Left lobe of liver (tissue), 2 donors: ENCODE measurements at regions not wholly inside any gene's neighbourhood (a gene's known extent, or its start where the extent isn't known, plus 50 kb on each side); places are given as distances from the start of the nearest gene placed in this dataset.
A peak's percentile ranks its signal among the peaks of the same experiment; 100 is the strongest.

Source experiments
- ATAC-seq: fragments of 200-7000 bp; cut with Tn5 transposase; one replicate; pipeline ENCODE4 v1.9.1; 2020; ENCODE audit warnings: mild to moderate bottlenecking, moderate library complexity
- DNase-seq: peaks from one replicate; pipeline ENCODE4 v3.0.0-alpha.2; 2020; ENCODE audit warnings: low spot score
- donor health status: DM: no; HTN: no; CAD: no; lungs with moderate emphysema.
- donor health status: DM: no; HTN: yes; CAD: no.

DNA sequence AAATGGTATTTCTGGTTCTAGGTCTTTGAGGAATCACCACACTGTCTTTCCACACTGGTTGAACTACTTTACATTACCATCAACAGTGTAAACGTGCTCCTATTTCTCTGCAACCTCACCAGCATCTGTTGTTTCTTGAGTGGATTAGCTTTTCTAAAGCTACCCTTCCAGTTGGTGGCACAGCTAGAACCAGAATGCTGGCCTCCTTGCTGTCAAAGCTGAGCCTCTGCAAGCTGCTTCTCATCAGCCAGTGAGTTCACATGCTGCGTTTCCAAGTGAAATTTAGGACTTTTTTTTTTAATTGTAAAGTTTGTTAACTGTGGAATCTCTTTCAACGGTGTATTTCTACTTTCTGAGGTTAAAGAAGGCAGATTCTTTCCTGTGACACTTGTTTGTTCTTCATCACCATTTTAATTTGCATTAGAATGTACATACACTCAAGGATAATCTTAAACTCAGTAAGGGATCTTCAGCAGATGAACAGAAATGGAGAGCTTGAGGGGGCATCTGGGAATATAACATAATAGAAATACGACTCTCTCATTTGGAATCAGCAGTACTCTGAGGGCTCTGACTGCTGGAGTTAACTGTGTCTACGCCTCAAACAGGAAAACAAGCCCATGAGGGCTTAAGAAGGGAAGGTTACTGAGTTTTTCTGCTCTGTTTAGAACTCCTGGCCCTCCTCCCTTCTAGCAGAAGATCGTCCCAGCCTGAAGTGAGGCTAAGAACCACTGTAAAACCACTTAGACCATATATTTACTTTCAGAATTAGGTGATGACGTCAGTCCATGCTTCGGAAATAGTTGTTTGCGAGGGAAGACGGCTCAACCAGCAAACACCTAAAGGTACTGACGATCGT lies 148.4 kb upstream of the FAM20A start:
- ATAC-seq = no peak
- no peak for DNase-seq

DNA sequence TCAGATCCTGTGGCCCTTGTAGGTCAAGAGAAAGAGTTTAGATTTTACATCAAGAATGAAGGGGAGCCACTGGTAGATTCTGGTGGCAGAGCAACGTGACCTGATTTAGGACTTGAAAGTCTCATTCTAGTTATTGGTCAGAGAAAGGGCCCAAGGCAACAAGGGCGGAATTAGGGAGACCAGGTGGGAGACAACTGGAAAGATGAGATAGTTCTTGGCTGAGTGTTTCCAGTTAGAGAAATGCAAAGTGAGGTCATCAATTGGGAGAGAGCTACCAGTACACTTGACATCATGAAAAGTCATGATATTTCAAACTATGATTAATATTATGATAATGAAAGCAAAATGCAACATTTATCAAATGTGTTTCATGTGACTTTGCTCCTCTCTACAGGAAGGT lies 147.2 kb upstream of the FAM20A start:
- ATAC-seq (no peak), DNase-seq (no peak)

DNA sequence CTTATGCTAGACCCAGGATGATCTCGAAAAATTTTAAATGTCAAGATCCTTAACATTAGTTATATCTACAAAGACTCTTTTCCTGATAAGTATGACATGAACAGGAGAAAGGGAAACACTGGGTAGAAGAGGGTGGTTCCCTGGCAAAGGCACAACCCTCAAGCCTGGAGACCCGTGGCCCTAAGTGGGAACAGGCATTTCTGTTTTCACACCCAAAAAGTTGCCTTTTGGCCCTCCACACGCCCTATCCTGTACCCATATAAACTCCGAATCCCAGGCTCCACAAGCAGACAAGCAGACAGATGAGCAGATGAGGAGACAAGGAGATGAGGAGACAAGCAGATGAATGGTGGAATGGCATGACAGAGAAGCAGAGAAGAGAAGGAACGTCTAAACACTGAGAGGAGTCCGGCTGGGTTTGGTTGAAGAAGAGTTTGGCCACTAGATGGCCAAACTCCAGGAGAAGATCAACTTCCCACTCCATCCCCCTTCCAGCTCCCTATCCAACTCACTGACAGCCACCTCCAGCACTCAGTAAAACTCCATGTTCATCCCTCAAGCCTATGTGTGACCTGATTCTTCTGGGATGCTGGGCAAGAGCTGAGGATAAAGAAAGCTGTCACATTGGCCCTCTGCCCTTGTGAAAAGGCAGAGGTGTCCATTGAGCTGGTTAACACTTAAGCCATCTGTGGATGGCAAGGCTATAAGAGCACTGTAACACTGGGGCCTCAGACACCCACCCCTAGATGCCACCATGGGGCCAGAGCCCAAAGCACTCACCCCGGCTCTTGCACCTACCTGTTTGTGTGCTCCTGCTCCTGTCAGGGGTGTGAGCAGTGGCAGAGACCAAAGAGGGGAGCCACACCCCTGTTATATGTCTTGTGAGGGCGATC lies 139.6 kb upstream of the FAM20A start:
- DNase-seq = no peak
- peak; percentile 65 for ATAC-seq

DNA sequence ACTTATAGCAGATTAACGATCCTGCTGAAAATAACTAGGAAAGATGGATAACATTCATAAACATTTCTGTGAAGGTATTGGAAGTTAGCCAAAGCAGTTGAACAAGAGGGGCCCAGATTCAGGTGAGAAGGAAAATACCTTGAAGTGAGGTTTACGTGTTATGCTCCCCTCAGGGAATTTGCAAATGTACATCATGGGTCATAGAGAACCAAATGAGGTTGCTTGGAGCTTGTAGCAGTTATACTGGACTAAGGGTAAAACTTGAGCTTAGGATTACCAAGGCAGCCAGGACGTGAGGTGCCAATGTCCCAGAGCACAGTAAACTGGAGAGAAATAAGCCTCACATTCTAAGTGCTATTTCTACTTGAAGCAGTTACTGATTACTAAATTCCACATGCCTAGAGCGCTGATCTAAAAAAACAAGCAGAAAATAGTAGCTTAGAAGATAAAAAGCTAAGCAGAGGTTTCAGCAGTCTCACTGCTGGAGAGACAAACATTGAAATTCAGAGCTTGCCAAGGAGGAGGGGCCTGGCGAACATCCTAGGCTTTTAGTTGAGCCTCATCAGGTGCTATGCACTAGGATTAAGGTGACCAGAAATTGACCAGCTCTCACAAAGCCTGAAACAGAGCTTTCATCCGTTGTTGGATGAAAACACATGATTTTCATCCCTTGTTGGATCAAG lies 136.7 kb upstream of the FAM20A start:
- ATAC-seq (peak; percentile 86), DNase-seq (peak; percentile 55)

DNA sequence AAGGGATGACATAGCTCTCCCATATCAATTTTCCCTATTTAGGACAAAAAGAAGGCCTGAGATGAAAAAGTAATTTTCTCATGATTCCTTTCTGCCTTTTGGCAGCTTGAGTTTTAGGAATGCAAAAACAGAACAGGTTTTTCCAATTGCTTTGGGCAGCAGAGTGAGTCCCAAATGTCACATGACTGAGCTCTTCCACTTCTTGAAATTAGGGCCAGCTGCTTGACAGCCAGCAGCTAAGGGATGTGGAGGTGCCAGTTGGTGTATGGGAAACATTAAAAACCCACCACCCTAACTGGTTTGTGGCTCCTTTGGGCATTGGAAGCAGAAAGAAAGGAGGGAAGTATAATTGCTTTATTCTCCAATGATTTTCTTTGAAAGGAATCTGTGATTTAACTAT lies 133.8 kb upstream of the FAM20A start:
- DNase-seq = no peak
- no peak for ATAC-seq

DNA sequence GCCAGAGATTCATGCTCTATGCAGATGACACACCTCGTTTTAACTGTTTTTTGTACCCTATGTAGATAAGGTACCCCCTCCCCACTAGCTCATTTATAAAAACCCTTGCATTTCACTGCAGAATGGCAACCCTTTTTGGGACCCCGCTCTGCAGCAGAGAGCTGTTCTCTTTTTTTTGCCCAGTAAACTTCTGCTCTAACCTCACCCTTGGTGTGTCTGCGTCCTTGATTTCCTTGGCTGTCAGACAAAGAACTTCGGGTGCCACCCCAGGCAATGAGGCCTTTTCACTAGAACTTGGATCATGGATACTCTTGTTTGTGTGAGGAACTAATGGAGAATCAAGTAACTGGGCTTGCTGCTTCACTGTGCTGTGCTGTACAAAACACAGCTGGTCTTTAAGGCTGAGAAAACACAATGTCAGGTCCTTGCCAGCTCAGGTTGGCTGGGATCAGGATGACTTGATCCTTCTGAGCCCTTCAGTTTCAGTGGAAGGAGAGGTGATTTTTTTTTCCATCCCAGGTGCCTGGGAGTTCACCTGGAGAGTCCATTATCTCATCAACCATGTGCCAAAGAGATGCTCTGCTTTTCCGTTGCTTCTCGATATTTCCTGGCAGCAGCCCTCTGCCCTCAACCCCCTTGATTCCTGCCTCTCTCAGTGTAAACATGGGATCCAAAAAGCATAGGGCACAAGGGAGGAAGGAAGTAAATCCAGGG lies 133.2 kb upstream of the FAM20A start:
- DNase-seq (no peak), ATAC-seq (no peak)

DNA sequence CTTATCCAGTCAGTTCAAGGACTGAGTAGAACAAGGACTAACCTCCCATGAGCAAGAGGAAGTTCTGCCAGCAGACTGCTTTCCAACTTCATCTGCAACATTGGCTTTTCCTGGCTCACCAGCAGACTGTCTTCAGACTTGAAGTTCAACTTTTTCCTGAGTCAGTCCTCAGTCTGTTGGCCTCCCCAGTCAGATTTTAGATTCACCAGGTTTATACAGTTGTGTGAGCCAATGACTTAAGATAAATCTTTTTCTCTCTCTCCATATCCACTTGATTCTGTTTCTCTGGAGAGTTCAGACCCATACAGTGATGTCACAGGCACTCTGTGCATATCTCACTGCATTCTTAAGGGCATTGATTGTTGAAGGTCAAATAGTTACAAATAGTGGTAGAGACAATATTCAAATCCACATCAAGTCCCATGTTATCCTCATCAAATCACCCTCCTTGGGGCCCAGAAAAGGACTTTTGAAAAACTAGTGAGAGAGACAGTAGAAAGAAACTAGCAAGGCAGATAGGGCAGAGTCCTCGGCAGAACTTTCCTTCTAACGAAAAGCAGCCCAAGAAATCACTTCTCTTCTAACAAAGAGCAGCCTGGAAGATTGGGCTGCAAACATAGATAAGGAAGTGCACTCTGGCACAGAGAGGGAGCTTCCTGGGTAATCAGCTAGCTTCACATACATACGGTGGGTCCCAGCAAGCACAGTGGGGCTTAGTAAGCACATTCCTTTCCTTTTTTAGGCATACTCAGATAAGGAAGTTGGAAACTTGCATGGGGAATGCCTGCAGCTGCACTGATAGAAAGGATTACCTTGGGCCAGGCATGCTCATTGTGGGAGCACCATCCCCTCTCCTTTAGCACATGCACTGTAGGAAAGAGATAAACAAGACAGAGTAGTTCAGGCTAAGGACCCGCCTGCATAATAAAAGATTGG lies 132.3 kb upstream of the FAM20A start:
- DNase-seq (no peak), ATAC-seq (peak; percentile 68)

DNA sequence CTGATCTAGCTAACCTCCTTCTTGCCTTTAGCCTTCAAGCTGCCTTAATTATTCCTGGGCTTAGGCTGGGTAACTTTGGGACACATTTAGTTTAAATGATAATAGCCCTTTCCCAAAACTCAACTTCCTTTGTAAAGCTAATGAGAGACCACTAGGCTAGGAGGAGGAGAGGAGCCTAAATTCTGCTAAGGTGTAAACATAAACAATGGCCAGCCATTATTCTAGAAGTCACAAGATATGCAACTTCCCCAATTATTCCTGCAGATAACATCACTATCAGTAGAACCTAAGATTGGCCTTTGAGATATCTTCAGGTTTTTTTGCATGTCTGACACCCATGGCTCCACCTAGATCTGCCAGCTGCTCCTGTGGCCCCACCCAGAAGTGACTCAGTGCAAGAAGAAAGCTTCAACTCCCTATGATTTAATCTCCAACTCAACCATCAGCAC lies 131.2 kb upstream of the FAM20A start:
- ATAC-seq (no peak), DNase-seq (no peak)

DNA sequence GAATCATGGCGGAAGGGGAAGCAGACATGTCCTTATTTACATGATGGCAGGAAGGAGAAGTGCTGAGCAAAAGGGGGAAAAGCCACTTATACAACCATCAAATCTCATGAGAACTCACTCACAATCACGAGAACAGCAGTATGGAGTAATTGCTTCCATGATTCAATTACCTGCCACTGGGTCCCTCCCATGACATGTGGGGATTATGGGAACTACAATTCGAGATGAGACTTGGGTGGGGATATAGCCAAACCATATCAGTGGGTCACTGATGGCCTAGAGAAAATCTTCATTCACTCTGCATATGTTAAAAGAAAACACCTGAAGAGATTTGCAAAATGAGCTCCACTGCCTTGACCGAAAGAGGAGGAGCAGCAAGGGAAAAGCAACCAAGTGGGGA lies 130.3 kb upstream of the FAM20A start:
- no peak for ATAC-seq
- DNase-seq = no peak

DNA sequence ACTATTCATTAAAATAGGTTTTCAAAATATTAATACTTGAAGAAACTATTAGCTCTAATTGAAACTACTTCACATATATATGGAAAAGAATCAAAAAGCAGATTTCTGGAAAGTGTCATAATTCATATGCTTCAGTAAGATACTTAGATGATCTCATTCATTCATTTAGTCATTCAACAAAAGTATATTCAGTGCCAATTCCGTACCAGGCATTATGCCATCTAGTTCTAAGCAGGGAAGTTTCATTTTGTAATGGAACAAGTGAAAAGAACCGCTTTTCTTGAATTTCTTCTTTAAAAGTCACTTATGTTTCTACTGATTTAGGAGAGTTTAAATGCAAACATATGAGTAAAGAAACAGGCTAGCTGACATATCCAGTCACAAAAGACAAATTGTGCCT lies 118.3 kb upstream of the FAM20A start:
- ATAC-seq = no peak
- DNase-seq = no peak

DNA sequence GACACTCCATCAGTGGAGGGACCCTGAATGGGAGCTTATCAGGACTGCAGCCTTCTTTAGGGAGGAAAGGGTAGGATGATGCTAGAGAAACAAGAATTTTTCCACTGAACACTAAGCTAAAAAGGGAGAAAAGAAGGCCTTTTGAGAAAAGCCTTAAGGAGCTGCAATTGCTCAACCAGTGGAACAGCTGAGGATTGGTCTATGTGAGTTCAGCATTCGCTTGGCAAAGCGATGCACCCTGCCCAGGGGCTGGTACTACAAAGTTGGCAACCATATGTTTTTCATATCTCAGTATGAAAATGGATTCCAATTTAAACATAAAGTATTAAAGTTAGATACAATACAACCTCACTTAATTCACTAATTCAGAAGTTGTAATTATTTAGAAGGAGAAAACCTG lies 117.8 kb upstream of the FAM20A start:
- no peak for ATAC-seq
- no peak for DNase-seq

DNA sequence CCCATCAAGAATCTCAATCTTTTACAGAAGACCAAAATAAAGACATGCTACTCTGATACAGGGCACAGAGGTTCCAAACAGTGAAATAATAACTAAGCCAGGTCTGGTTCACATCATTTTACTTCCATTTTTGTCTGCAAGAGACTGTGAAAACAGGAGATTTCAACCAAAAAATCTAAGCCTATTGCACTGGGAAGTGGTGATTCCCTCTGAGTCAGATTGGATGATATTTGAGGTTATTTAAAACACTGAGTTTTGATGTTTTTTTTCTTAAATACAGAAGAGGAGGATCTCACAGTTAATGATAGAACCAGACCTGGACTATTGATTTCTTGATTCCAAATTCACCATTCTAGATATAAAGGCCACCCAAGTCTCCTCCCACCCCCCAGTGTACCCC lies 117.3 kb upstream of the FAM20A start:
- ATAC-seq = no peak
- DNase-seq = no peak

DNA sequence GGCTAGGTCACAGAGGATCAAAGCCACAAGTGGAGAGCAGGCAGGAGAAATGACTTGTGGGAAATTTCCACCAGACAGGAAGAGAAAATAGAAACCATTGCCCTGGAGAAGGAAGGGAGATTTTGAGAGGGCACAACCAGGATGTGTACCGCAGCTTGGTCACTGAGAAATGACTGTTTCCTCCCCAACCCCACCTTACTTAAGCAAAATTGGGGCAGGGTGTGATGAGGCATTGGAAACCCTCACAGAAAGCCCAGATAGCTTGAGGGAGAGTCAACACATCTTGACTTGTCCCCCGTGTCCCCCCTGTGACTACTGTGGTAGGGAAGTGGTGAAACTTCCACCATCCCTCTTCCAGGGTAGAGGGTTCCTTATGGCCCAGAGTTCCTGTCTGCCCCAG lies 113.5 kb upstream of the FAM20A start:
- DNase-seq (no peak), ATAC-seq (no peak)

DNA sequence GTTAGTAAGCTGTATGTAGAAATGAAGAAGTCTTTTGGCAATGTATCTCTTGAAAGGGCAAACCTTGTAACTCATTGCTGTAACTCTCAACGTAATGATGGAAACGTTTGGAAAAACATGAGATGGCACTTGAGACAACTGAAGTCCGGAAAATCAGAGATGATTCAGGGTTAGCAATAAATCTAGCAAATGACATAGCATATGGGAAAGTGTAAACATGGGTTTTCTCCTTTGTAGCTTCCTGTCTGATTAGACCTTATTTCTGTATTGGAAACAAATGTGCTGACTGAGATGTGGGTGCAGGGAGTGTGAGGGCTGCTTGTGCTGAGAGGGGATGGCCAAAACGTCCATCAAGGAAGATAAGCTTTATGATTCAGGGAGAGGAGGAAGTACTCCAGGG lies 110.7 kb upstream of the FAM20A start:
- ATAC-seq = no peak
- no peak for DNase-seq

DNA sequence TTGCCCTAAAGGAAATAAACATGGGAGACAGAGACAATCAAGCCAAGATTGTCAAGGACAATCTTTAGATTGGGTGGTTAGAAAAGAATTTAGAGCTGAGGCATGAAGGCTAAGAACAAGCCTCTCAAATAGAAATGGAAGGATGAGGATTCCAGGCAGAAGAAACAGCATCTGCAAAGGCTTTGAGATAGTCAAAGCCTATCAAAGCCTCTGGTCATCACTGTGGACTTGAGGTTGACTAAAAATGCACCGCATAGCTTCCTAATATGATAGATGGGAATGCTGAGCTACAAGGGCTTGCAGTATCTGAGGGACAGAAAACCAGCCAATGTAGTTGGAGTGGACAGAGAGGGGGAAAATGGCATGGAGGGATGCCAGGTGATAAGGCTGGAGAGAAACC lies 109.8 kb upstream of the FAM20A start:
- no peak for ATAC-seq
- no peak for DNase-seq

DNA sequence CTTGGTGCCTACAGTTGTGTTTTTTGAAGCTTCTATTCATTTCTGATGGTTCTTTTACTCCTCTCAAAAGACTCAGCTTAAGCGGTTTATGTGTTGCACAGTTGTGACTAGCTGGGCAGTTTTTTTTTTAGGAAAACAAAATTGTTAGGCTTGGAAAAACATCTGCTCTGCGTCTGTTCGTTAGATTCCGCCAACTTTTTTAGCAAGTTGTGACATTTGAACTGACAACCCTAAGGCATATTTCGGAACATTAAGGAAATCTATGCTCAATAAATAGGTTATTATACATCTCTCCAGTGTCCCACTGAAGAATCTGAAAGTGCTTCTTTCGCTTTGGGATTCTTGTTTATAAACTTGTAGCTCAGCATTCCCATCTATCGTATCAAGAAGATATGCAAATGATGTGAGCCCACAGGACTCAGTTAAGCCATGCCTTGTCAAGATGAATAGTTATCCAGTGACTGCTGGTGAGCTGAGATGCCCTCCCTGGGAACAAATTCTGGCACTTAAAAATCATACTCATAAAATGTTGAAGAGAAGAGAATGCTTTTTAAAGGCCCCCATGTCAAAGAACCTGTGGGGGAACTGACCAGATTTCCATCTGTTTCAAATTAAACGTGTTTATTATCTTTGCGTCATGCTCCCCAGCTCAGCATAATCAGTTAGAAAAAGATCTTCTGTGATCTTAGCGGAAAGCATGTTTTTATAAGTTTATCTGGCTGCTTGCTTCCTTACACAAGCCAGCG lies 109.0 kb upstream of the FAM20A start:
- no peak for ATAC-seq
- DNase-seq = no peak

DNA sequence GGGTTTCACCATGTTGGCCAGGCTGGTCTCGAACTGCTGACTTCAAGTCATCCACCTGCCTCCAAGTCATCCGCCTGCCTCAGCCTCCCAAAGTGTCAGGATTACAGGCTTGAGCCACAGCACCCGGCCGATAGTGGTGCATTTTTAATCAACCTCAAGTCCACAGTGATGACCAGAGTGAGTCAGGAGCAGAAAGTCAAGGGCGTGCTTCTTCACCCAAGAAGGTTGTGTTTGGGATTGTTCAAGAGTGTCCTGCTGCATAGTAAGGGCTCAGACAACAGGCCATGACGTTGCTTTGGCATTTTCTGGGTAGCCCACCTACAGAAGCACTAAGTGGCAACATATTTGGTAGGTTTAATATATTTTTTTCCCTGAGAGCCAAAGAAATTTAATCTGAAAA lies 108.3 kb upstream of the FAM20A start:
- DNase-seq = no peak
- ATAC-seq = no peak

DNA sequence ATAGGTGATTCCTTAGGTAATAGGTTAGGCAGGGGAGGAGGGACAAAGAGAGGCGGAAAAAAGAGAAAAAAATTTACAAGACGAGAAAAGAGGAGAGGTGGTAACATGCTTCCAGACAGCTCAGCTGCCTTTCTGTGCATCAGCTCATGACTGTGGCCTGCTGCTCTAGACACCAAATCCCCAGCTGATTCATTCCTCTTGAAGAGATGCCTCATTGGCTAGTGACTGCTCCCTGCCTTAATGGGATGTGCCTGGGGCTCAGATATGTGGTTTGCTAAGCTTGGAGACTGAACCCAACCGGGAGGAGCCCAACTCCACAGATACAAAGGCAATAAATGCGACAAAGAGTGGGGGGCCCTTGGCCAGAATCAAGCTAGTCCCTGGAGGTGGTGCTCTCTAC lies 105.9 kb upstream of the FAM20A start:
- ATAC-seq (no peak), DNase-seq (no peak)

DNA sequence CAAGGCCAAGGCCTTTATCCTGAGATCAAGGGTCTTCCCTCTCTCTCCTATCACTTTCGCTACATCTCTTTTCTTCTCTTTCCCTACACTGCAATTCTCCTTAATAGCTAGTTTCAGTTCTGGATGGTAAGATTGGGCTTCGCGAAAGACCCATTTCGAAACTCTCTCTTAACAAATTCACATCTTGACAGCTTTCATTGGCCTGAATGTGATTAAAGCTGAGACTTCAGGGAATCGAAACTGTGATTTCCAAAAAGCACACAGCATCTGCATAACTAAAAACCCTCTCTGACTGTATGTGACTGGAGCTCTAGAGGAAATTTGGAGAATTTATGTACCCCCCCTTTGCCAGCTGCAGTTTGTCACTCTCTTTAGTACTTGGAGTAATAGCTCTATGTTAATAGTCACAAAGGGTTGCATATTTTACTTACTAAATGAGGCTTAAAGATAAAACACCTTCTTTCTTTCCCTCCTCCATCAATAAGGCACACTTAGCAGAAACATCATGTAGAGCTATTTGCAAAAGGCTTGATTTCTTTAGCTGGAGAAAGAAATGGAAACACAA lies 105.3 kb upstream of the FAM20A start:
- DNase-seq (no peak), ATAC-seq (no peak)
